Thyroid gland (tissue), 4 donors: ENCODE measurements at regions not wholly inside any gene's neighbourhood (a gene's known extent, or its start where the extent isn't known, plus 50 kb on each side); places are given as distances from the start of the nearest gene placed in this dataset.

Source experiments
- CTCF ChIP-seq, 6 experiments: fragments of 200-600 bp in 3 of 6; fragments of 450-650 bp in 3 of 6; sonication (generic) in 3 of 6; IDR thresholded peaks; one replicate each; pipeline ENCODE4 v1.5.1; 2016 to 2019; ENCODE audit warnings: antibody characterized with exemption in 6 of 6, mild to moderate bottlenecking in 2 of 6, inconsistent platforms in 1 of 6, moderate library complexity in 1 of 6
- POLR2A ChIP-seq, 2 donors: fragments of 450-650 bp; IDR thresholded peaks; one replicate each; pipeline ENCODE4 v1.6.1; 2017; ENCODE audit warnings: antibody characterized with exemption in 2 of 2, mild to moderate bottlenecking in 2 of 2, moderate library complexity in 1 of 2

GRCh38 chr15:96119734-96120133, 210.8 kb upstream of the NR2F2 start:
- TF ChIP-seq CTCF (IDR thresholded peaks at IDR 0.05), result no peak
- no peak for TF ChIP-seq POLR2A (IDR thresholded peaks at IDR 0.05)
